ENCODE measurements at regions not wholly inside any gene's neighbourhood (a gene's known extent, or its start where the extent isn't known, plus 50 kb on each side); places are given as distances from the start of the nearest gene placed in this dataset.

GRCh38 chr5:117454716-117455212 lies 880.1 kb upstream of the SEMA6A start:
- peak; percentile 27 for DNase-seq (ENCODE audit: low read depth)
- peak; percentile 70 for TF ChIP-seq CTCF (IDR thresholded peaks at IDR 0.05; ENCODE audit: low read length, missing control alignments)
- no peak overlapping the region for H3K4me3 ChIP-seq (replicated peaks; ENCODE audit: low read depth, low read length)

- H3K4me3 ChIP-seq (replicated peaks; ENCODE audit: low read depth, low read length) = no peak overlapping the region
- no peak for TF ChIP-seq CTCF (IDR thresholded peaks at IDR 0.05; ENCODE audit: low read length, missing control alignments)
- DNase-seq (ENCODE audit: low read depth) = no peak
Measured at GRCh38 chr5:117436846-117437245, 862.2 kb upstream of the SEMA6A start.

- no peak for DNase-seq (ENCODE audit: low read depth)
- TF ChIP-seq CTCF (IDR thresholded peaks at IDR 0.05; ENCODE audit: low read length, missing control alignments) = no peak
- H3K4me3 ChIP-seq (replicated peaks; ENCODE audit: low read depth, low read length) = no peak overlapping the region
Measured at GRCh38 chr5:117435203-117435602, 860.6 kb upstream of the SEMA6A start.

- DNase-seq (ENCODE audit: low read depth) = no peak
- TF ChIP-seq CTCF (IDR thresholded peaks at IDR 0.05; ENCODE audit: low read length, missing control alignments) = no peak
- H3K4me3 ChIP-seq (replicated peaks; ENCODE audit: low read depth, low read length) = no peak overlapping the region
Measured at GRCh38 chr5:117434254-117434653, 859.6 kb upstream of the SEMA6A start.

GRCh38 chr5:117433818-117434217 lies 859.2 kb upstream of the SEMA6A start:
- H3K4me3 ChIP-seq (replicated peaks; ENCODE audit: low read depth, low read length) = no peak overlapping the region
- no peak for TF ChIP-seq CTCF (IDR thresholded peaks at IDR 0.05; ENCODE audit: low read length, missing control alignments)
- DNase-seq (ENCODE audit: low read depth) = no peak

- TF ChIP-seq CTCF (IDR thresholded peaks at IDR 0.05; ENCODE audit: low read length, missing control alignments) = no peak
- H3K4me3 ChIP-seq (replicated peaks; ENCODE audit: low read depth, low read length) = no peak overlapping the region
- DNase-seq (ENCODE audit: low read depth) = no peak
Measured at GRCh38 chr5:117431091-117431490, 856.5 kb upstream of the SEMA6A start.

- H3K4me3 ChIP-seq (replicated peaks; ENCODE audit: low read depth, low read length) = no peak overlapping the region
- no peak for DNase-seq (ENCODE audit: low read depth)
- no peak for TF ChIP-seq CTCF (IDR thresholded peaks at IDR 0.05; ENCODE audit: low read length, missing control alignments)
Measured at GRCh38 chr5:117425163-117425562, 850.5 kb upstream of the SEMA6A start.
